Mesendoderm (in vitro differentiated cells): ENCODE measurements at regions not wholly inside any gene's neighbourhood (a gene's known extent, or its start where the extent isn't known, plus 50 kb on each side); places are given as distances from the start of the nearest gene placed in this dataset.

Source experiments
- DNase-seq: peaks from one replicate; pipeline ENCODE4 v3.0.0; 2013
- H2AK5ac ChIP-seq: 2 replicates; pipeline ENCODE4 v1.6.1; 2013; ENCODE audit warnings: low read length, inconsistent platforms
- H2BK120ac ChIP-seq: 2 replicates; pipeline ENCODE4 v1.6.1; 2013; ENCODE audit warnings: low read depth, mild to moderate bottlenecking, low read length, moderate library complexity, mixed read lengths
- H2BK15ac ChIP-seq: replicated peaks from 2 replicates; pipeline ENCODE4 v1.6.1; 2013; ENCODE audit warnings: low read depth, mild to moderate bottlenecking, moderate library complexity
- H2BK5ac ChIP-seq: 2 replicates; pipeline ENCODE4 v1.6.1; 2013; ENCODE audit warnings: low read length, inconsistent platforms
- H3K18ac ChIP-seq: 2 replicates; pipeline ENCODE4 v1.6.1; 2013; ENCODE audit warnings: mild to moderate bottlenecking, low read length, mixed read lengths
- H3K23ac ChIP-seq: one replicate; pipeline ENCODE4 v1.6.1; 2013; ENCODE audit warnings: low read length
- H3K27ac ChIP-seq: 2 replicates; pipeline ENCODE4 v1.5.1; 2013; ENCODE audit warnings: low read depth, mild to moderate bottlenecking, inconsistent platforms, low read length, moderate library complexity
- H3K27me3 ChIP-seq: 2 replicates; pipeline ENCODE4 v1.6.1; 2013; ENCODE audit warnings: low read length, control low read depth, mild to moderate bottlenecking, inconsistent platforms; ENCODE audit not compliant: insufficient read depth, poor library complexity
- H3K36me3 ChIP-seq: 2 replicates; pipeline ENCODE4 v1.6.1; 2013; ENCODE audit warnings: low read length, inconsistent platforms; ENCODE audit not compliant: control insufficient read depth, insufficient read depth
- H3K4ac ChIP-seq: one replicate; pipeline ENCODE4 v1.6.1; 2013; ENCODE audit warnings: low read depth, mild to moderate bottlenecking, low read length, moderate library complexity
- H3K4me1 ChIP-seq: 2 replicates; pipeline ENCODE4 v1.6.1; 2013; ENCODE audit warnings: low read depth, low read length, inconsistent platforms; ENCODE audit not compliant: control insufficient read depth
- H3K4me2 ChIP-seq: 2 replicates; pipeline ENCODE4 v1.6.1; 2013; ENCODE audit warnings: low read length
- H3K4me3 ChIP-seq: 2 replicates; pipeline ENCODE4 v1.5.1; 2013; ENCODE audit warnings: mild to moderate bottlenecking, low read length
- H3K56ac ChIP-seq: one replicate; pipeline ENCODE4 v1.6.1; 2013; ENCODE audit warnings: low read length
- H3K79me1 ChIP-seq: 2 replicates; pipeline ENCODE4 v1.6.1; 2013; ENCODE audit warnings: low read length, inconsistent platforms
- H3K79me2 ChIP-seq: 2 replicates; pipeline ENCODE4 v1.6.1; 2013; ENCODE audit warnings: mild to moderate bottlenecking, low read length; ENCODE audit not compliant: control insufficient read depth, insufficient read depth
- H3K9ac ChIP-seq: 2 replicates; pipeline ENCODE4 v1.6.1; 2013; ENCODE audit warnings: low read length, inconsistent platforms
- H4K5ac ChIP-seq: one replicate; pipeline ENCODE4 v1.6.1; 2013; ENCODE audit warnings: low read length
- H4K8ac ChIP-seq: one replicate; pipeline ENCODE4 v1.6.1; 2013; ENCODE audit warnings: low read depth, mild to moderate bottlenecking, control low read depth, low read length, moderate library complexity
- WGBS: extraction: QIAGEN DNeasy Blood & Tissue Kit; methylation state at CpG from one replicate; pipeline ENCODE4 v1.1.7; 2013; ENCODE audit warnings: low lambda C conversion rate, missing lambda C conversion rate; ENCODE audit not compliant: insufficient coverage; ENCODE audit errors: extremely low coverage; 5-methylcytosine and 5-hydroxymethylcytosine counted together

- WGBS: no CpG with 5 or more reads among the region's 8 CpGs
Measured at GRCh38 chr2:173578404-173579107, 223.9 kb downstream of the CDCA7 start.

GRCh38 chr2:173580351-173580750, 225.7 kb downstream of the CDCA7 start:
- no CpG with 5 or more reads among the region's 1 CpG for WGBS
- Histone ChIP-seq H2AK5ac (no peak overlapping the region), H2BK15ac (no peak overlapping the region), H3K4ac (no peak overlapping the region), H3K27me3 (no peaks in the 10 kb centered on the region), H3K79me1 (no peaks in the 10 kb centered on the region), H3K4me1 (no peaks in the 10 kb centered on the region), H3K56ac (no peak overlapping the region), H3K9ac (no peak overlapping the region), H3K27ac (no peak overlapping the region), H3K79me2 (no peaks in the 10 kb centered on the region), H3K23ac (no peak overlapping the region), H3K36me3 (no peaks in the 10 kb centered on the region), H3K18ac (no peak overlapping the region), H4K8ac (no peak overlapping the region), H3K4me2 (no peak overlapping the region), H4K5ac (no peak overlapping the region), H3K4me3 (no peak overlapping the region), H2BK120ac (no peak overlapping the region), H2BK5ac (no peak overlapping the region)
- no peak for DNase-seq

More at GRCh38 chr2:173578404-173579107, 223.9 kb downstream of the CDCA7 start:
- no peak overlapping the region for H3K4me3 ChIP-seq
- H2AK5ac ChIP-seq: no peak overlapping the region
- H3K27me3 ChIP-seq: no peaks in the 10 kb centered on the region
- no peak overlapping the region for H3K27ac ChIP-seq
- H2BK120ac ChIP-seq: no peak overlapping the region
- no peak overlapping the region for H4K8ac ChIP-seq
- H3K23ac ChIP-seq: no peak overlapping the region
- H2BK5ac ChIP-seq: no peak overlapping the region
- no peak overlapping the region for H3K56ac ChIP-seq
- H3K18ac ChIP-seq: no peak overlapping the region
- no peaks in the 10 kb centered on the region for H3K79me1 ChIP-seq
- no peak overlapping the region for H3K4ac ChIP-seq
- no peak overlapping the region for H3K9ac ChIP-seq
- H3K4me1 ChIP-seq: no peaks in the 10 kb centered on the region
- H4K5ac ChIP-seq: no peak overlapping the region
- no peak overlapping the region for H2BK15ac ChIP-seq
- H3K36me3 ChIP-seq: no peaks in the 10 kb centered on the region
- no peak for DNase-seq
- H3K79me2 ChIP-seq: no peaks in the 10 kb centered on the region
- no peak overlapping the region for H3K4me2 ChIP-seq

DNA sequence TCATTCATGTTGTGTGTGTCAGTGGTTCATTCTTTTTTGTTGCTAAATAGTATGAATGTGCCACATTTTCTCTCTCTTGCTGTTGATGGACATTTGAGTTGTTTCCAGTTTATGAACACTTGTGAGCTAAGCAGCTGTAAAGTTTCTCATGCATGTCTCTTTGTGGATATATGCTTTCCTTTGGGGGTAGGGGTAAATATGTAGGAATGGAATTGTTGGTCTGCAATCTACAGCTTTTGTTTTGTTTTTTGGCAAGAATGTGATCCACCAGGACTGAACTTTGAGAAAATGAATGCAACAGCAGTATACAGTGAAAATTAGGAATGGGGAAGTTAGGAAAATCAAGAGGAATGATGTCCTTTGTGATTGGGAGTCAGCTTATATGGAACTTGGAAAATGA, 226.3 kb downstream of the CDCA7 start:
- no peak overlapping the region for H3K9ac ChIP-seq
- no peaks in the 10 kb centered on the region for H3K27me3 ChIP-seq
- H2BK15ac ChIP-seq: no peak overlapping the region
- no peak overlapping the region for H3K4ac ChIP-seq
- no peak overlapping the region for H3K4me2 ChIP-seq
- no peak overlapping the region for H2AK5ac ChIP-seq
- no peak overlapping the region for H2BK5ac ChIP-seq
- no peak overlapping the region for H3K23ac ChIP-seq
- no peak overlapping the region for H3K56ac ChIP-seq
- no peaks in the 10 kb centered on the region for H3K4me1 ChIP-seq
- no peak overlapping the region for H3K27ac ChIP-seq
- no peak for DNase-seq
- no peak overlapping the region for H4K5ac ChIP-seq
- H3K79me1 ChIP-seq: no peaks in the 10 kb centered on the region
- no peak overlapping the region for H4K8ac ChIP-seq
- H3K36me3 ChIP-seq: no peaks in the 10 kb centered on the region
- H2BK120ac ChIP-seq: no peak overlapping the region
- no peaks in the 10 kb centered on the region for H3K79me2 ChIP-seq
- no peak overlapping the region for H3K4me3 ChIP-seq
- no peak overlapping the region for H3K18ac ChIP-seq

DNA sequence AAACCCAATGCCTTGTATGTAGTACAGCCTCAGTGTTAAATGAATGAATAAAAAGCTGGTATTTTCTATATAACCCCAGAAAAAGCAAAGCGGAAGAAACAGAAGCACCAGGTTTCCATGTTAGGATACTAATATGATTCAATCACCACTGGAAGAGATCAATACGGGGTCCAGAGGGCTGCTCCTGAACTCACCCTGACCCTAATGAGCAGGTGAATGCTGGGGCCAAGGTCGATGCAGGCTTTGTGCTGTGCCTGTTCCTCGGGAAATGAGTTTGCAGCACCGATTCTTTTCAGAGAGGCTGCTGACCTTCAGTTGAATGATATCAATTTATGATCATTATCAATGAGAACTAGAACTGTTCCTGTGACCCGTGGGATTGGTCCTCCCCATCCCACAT, 228.5 kb downstream of the CDCA7 start:
- DNase-seq: no peak
- no peak overlapping the region for H3K18ac ChIP-seq
- no peaks in the 10 kb centered on the region for H3K36me3 ChIP-seq
- H3K79me1 ChIP-seq: no peaks in the 10 kb centered on the region
- no CpG with 5 or more reads among the region's 6 CpGs for WGBS
- H3K27ac ChIP-seq: no peak overlapping the region
- H2AK5ac ChIP-seq: no peak overlapping the region
- H2BK120ac ChIP-seq: no peak overlapping the region
- H2BK5ac ChIP-seq: no peak overlapping the region
- no peaks in the 10 kb centered on the region for H3K4me1 ChIP-seq
- H3K27me3 ChIP-seq: no peaks in the 10 kb centered on the region
- H3K4ac ChIP-seq: no peak overlapping the region
- H3K4me2 ChIP-seq: no peak overlapping the region
- no peak overlapping the region for H3K9ac ChIP-seq
- H4K8ac ChIP-seq: no peak overlapping the region
- H3K23ac ChIP-seq: no peak overlapping the region
- no peak overlapping the region for H2BK15ac ChIP-seq
- H4K5ac ChIP-seq: no peak overlapping the region
- H3K79me2 ChIP-seq: no peaks in the 10 kb centered on the region
- no peak overlapping the region for H3K4me3 ChIP-seq
- no peak overlapping the region for H3K56ac ChIP-seq

DNA sequence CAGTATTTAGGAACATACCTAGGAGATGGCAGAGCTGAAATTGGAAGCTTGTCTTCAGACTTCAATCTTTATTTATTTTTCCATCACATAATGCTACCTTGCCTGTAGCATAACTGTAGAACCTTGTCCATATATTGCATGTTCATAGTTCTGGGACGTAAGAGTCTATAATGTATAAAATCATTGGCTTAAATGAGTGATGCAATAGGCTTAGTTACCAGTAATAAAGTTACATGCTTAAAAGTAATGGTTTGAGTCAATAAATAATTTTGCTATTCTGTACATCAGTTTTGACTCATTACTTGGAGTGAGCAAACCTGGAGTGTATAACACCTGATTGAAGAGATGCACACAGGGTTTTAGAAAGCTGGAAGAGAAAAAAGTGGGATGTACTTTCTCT, 229.3 kb downstream of the CDCA7 start:
- H3K79me1 ChIP-seq: no peaks in the 10 kb centered on the region
- WGBS: no CpG with 5 or more reads among the region's 1 CpG
- H4K8ac ChIP-seq: no peak overlapping the region
- no peaks in the 10 kb centered on the region for H3K79me2 ChIP-seq
- no peak overlapping the region for H2AK5ac ChIP-seq
- H2BK15ac ChIP-seq: no peak overlapping the region
- no peak overlapping the region for H3K4ac ChIP-seq
- H4K5ac ChIP-seq: no peak overlapping the region
- H3K4me3 ChIP-seq: no peak overlapping the region
- no peaks in the 10 kb centered on the region for H3K36me3 ChIP-seq
- no peak overlapping the region for H3K18ac ChIP-seq
- no peak overlapping the region for H3K9ac ChIP-seq
- H3K27me3 ChIP-seq: no peaks in the 10 kb centered on the region
- H3K27ac ChIP-seq: no peak overlapping the region
- H3K4me1 ChIP-seq: no peaks in the 10 kb centered on the region
- no peak overlapping the region for H3K56ac ChIP-seq
- H2BK5ac ChIP-seq: no peak overlapping the region
- H3K23ac ChIP-seq: no peak overlapping the region
- no peak for DNase-seq
- no peak overlapping the region for H3K4me2 ChIP-seq
- no peak overlapping the region for H2BK120ac ChIP-seq
